Right renal cortex interstitium (tissue), 3 donors: ENCODE measurements at regions not wholly inside any gene's neighbourhood (a gene's known extent, or its start where the extent isn't known, plus 50 kb on each side); places are given as distances from the start of the nearest gene placed in this dataset.
A peak's percentile ranks its signal among the peaks of the same experiment; 100 is the strongest.
"Not testable (repeated sequence)": the region's sequence is repeated elsewhere in the genome, so short reads cannot be mapped to it uniquely, and the experiment has no call there.

Experiments
- DNase-seq, 3 donors: peaks; one replicate each; pipeline ENCODE4 v3.0.0-alpha.2; 2013; ENCODE audit warnings: low read depth in 3 of 3, low spot score in 2 of 3

DNA sequence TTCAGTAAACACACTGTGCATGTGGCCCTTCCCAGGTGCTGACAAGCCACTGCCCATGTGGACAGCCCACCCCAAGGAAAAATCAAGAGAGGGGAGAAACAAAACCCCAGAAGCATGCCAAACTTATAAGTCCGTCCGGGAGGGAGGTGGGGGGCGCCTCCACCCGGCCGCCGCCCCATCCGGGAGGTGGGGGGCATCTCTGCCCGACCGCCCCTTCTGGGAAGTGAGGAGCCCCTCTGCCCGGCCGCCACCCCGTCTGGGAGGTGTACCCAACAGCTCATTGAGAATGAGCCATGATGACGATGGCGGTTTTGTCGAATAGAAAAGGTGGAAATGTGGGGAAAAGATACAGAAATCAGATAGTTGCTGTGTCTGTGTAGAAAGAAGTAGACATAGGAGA lies 53.8 kb upstream of the C2CD4B start:
- no peak for DNase-seq

GRCh38 chr15:62219799-62220198 lies 54.7 kb upstream of the C2CD4B start:
- DNase-seq, result no peak

DNA sequence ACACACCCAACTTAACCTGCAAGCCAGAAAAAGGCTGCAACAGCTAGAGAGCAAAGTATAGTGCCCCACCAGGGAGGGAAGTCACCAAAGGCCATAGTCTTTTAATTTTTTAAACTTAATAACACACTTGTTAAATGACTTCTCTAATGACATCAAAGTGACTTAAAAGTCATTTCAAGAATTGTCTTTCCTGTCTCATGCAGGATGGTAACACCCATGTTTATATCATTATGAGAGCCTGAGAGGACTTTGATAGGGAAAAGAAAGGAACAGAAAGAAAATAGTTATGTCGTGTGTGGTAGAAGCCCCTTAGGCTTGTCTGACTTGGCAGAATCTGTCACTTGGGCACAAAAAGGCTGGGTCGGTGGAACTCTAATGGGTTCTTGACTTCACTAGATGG lies 57.9 kb upstream of the C2CD4B start:
- no peak for DNase-seq

DNA sequence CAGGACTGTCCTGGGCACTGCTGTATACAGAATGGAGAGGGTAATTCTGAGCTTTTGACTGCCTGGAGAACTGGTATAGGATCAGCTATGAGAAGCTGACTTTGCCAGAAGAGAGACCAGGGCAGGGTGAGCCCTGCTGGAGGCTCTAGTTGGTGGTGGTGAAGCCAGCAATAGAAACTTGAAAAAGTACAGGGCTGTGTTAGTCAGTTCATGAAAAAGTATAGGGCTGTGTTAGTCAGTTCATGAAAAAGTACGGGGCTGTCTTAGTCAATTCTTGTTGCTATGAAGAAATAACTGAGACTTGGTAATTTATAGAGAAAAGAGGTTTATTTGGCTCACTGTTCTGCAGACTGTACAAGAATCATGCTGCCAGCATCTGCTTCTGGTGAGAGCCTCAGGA lies 63.5 kb upstream of the C2CD4B start:
- DNase-seq, result no peak

GRCh38 chr15:62231856-62232255 lies 66.8 kb upstream of the C2CD4B start:
- no peak for DNase-seq

- DNase-seq, result no peak
These were observed 75.3 kb upstream of the C2CD4B start for GRCh38 chr15:62240121-62241096.

DNA sequence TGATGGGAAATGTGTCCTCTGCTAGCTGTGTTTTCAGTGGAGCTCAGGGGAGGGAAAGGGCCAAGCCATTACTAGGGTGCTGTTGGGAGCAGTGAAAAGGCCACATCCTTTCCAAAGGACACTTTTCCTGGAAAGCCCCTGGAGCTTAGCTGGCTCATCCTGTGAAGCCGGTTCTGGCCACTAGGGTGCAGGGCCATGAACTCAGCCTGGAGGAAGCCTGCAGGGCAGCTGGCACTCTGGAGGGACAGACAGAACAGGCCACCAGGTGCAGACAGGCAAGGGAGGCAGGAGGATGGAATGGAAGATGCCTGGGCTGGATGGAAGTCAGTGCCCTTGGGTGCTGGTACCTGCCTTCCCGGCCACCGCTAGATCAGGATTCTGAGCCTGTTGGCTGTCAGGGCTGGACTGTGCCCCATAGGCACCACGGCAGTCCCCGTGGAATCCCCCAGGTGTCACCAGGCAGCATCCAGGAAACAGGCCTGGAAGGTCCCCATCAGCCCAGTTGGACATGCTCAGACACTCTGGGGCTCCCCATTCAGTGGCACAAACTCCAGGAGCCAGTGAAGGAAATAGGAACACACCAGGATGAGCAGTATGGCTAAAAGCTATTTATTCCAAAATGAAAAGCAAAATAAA lies 76.2 kb upstream of the C2CD4B start:
- no peak for DNase-seq

DNA sequence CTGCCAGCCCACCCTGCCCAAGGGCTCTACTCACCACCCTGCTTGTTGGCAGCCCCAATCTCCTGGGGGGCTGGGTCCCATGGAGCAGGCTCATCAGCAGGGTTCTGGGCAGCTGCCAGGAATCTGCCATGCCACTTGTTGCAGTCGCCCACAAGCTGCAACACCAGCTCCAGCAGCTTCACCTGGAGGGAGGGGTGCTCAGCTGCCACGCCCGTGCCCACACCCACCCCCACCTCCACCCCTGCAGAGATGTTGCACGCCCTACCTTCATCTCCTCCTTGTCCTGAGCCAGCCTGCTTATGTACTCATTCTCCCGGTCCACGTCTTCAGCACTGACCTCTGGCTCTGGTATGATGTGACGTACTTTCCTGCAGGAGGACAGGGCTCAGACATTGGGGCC lies 77.9 kb upstream of the C2CD4B start:
- no peak for DNase-seq

DNA sequence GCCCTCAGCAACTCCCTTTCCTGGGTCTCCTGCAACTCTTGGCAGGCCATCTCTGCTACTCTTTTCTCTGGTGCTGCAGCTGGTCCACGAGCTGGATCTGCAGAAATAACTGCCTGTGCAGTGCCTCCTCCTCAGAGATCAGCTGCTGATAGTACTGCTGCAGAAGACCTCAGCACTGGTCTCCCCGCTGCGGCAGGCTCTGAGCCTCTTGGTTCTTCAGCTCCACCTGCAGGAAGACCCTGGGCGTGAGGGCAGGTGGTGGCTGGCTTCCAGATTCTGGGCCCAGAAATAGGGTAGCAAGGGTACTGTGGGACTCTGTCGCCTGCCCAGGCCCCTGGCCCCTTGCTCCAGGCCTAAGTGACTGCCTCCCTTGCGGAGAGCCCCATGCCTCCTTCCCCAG lies 79.7 kb upstream of the C2CD4B start:
- no peak for DNase-seq

DNA sequence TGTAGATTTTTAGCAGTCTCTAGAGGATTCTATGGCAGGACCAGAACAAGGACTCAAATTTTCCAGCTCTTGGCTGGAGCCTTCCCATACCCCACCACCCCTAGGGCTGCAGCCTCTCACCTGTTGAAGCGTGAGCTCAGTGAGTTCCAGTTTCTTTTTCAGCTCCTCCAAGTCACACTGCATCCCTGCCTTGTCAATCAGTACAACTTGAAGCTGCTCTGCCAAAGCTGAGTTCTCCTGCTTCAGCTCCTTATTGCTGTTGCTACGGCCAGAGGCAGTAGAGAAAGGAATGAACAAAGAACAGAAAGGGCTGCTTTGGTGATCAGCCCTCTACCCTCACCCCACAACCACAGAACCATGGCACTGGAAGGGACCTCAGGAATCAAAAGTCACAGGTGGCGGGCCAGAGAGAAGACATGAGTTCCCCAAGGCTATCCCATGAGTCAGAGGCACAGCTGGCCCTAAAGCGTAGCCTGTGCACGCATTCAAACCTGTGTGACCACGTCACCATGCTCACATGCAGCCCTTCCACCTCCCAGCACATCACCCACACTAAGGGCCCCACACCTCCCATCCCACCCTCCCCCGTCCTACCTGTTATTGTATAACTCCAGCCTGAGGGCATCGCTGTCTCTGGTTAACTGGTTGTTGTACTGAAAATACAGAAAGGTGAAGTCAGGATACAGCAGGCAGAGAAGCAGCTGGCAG lies 83.3 kb upstream of the C2CD4B start:
- DNase-seq, result peak in 1 of 3 donors; percentile 10

GRCh38 chr15:62249501-62249900 lies 84.4 kb upstream of the C2CD4B start:
- DNase-seq, result no peak

DNA sequence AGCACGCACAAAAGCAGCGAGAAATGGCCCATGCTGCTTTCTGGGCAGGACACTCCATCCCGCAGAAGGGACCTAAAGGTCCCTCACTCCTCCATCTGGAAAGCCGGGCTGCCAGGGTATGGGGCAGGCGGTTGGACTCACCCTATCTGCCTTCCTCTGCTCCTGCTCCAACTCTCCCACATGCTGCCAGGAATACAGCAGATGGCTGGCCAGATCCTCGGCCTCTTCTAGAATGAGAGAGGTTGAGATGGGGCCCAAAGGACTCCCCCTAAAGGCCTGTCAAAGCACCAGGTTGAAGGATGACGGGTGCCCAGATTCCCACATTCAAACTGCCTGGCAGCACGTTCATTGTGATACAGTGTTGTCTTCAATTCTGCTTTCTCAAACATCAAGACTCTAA lies 85.1 kb upstream of the C2CD4B start:
- no peak for DNase-seq

- DNase-seq, result no peak
These were observed 85.9 kb upstream of the C2CD4B start for GRCh38 chr15:62250978-62251377.

DNA sequence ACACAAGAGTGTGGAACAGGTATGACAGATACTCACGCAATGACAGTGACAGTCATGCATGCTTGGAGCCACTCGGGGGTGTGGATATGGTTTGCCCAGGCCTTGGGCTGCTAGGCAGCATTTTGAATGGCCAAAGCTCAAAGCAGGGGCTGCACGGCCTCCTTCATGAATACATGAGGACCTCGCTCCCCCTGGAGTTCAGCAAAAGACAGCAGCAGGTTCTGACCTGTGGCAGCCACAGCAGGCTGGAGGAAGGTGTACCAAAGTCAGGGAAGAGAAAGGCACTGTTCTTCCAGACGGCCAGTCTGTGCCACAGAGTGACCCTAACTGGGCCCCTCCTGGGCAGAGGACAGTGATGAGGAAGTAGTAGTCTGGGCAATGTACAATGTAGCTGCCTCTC lies 88.2 kb upstream of the C2CD4B start:
- DNase-seq, result no peak

DNA sequence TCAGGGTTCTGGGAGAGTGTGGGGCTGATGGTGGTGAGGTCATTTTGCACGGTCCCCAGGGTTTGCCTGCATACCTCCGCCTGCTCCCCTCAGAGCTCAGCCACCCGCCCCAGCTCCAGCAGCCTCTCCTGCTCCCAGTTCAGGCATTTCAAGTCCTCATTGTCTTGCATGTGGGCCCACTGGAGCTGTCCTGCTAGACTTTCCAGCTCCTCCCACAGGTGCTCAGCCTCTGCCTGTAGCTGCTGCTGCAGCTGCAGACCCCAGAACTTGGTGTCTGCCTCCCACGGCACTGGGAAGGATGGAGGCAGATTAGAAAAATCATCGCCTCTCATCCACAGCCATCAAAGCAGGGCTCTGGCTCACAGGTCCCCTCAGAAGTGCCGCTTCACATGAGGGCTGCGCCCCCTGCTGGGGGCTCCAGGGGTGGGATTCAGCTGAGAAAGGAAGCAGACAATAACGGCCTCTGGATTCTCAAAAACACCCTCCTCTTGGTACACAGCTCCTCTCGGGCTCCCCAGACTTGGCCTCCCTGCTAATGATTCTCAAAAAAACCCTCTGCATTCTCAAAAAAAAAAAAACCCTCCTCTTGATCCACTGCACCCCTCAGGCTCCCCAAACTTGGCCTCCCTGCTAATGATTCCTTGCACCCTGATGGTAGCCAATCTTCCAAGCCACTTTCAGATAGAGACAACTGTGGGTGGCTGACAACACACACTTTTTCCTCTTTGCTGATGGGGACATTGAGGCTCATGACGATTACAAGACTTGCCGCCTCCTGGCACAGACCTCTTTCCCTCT lies 89.3 kb upstream of the C2CD4B start:
- DNase-seq, result peak; percentile 23 to 60 (median 53)

DNA sequence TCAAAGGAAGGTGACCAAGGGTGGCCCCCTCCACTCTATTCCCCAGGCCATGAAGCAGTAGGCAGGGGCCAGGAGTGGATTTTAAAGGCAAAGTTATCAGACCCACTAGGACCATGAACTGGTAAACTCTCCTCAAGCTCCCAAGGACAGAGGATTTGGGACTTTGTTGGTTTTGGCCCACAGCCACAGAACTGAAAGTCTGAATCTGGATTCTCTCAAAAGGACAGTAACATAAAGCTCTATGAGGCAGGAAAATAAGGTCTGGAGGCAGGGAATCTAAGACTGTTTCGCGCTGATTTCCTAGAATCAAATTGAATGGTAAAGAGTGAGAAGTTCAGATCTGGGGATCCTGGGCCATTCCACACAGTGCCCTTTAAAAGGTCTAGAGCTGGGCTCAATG lies 91.3 kb upstream of the C2CD4B start:
- not testable (repeated sequence) for DNase-seq

DNA sequence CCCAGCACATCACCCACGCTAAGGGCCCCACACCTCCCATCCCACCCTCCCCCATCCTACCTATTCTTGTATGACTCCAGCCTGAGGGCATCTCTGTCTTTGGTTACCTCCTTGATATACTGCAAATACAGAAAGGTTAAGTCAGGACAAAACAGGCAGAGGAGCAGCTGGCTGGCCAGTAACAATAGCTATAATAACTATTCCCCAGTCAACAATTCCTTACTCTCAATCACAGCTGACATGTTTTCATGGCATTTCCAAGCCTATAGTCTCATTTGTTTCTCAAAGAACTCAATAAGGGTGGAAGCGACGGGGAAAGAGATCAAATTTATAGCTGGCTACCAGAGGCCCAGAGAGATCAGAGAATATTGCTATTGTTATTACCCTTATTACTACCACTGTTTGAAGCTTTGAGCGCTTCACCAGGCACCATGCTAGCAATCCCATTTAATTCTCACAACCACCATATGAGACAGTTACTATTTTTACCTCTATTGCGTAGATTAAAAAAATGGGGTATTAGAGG lies 93.0 kb upstream of the C2CD4B start:
- no peak for DNase-seq

- DNase-seq, result no peak
These were observed 97.3 kb upstream of the C2CD4B start for GRCh38 chr15:62262305-62262941.

GRCh38 chr15:62264196-62264595 lies 99.1 kb upstream of the C2CD4B start:
- no peak for DNase-seq

- DNase-seq, result no peak
These were observed 104.4 kb upstream of the C2CD4B start for GRCh38 chr15:62269504-62269903.
